Activated T-cell treated with anti-CD3 and anti-CD28 coated beads, Interleukin-2, amount 50 U/mL, for 4 hours (primary cell): ENCODE measurements at regions not wholly inside any gene's neighbourhood (a gene's known extent, or its start where the extent isn't known, plus 50 kb on each side); places are given as distances from the start of the nearest gene placed in this dataset.

Source experiments
- ATAC-seq, 2 donors: fragments of 200-7000 bp; cut with Tn5 transposase; one replicate each; pipeline ENCODE4 v1.10.0; 2021
- DNase-seq: peaks from one replicate; pipeline ENCODE4 v3.0.0-alpha.2; 2020
- H3K27me3 Mint-ChIP-seq: one replicate; pipeline ENCODE4 v1.8.0; 2021; ENCODE audit warnings: low read depth, mixed read lengths
- H3K36me3 Mint-ChIP-seq: one replicate; pipeline ENCODE4 v1.8.0; 2022; ENCODE audit warnings: mixed read lengths; ENCODE audit not compliant: insufficient read depth
- H3K4me1 Mint-ChIP-seq: one replicate; pipeline ENCODE4 v1.8.0; 2021; ENCODE audit warnings: low read depth, mixed read lengths
- H3K4me3 Mint-ChIP-seq: one replicate; pipeline ENCODE4 v1.8.0; 2021; ENCODE audit warnings: mild to moderate bottlenecking, moderate library complexity, mixed read lengths
- H3K9me3 Mint-ChIP-seq: one replicate; pipeline ENCODE4 v1.8.0; 2021; ENCODE audit warnings: mixed read lengths

GRCh38 chr6:140907235-140907634, 1225.5 kb upstream of the GJE1 start:
- Mint-ChIP-seq H3K9me3 (no peaks in the 10 kb centered on the region), H3K4me1 (no peaks in the 10 kb centered on the region), H3K4me3 (no peak overlapping the region), H3K36me3 (no peaks in the 10 kb centered on the region), H3K27me3 (peaks cover 4% of the 10 kb centered on the region)
- ATAC-seq (peak in 1 of 2 donors; percentile 18), DNase-seq (no peak)

- ATAC-seq (no peak), DNase-seq (no peak)
- Mint-ChIP-seq H3K4me3 (no peak overlapping the region), H3K4me1 (no peaks in the 10 kb centered on the region), H3K9me3 (peaks cover 10% of the 10 kb centered on the region), H3K36me3 (no peaks in the 10 kb centered on the region), H3K27me3 (peaks cover 9% of the 10 kb centered on the region)
These were observed 1227.0 kb upstream of the GJE1 start for GRCh38 chr6:140905724-140906123.

GRCh38 chr6:140905050-140905449, 1227.7 kb upstream of the GJE1 start:
- Mint-ChIP-seq H3K27me3 (peaks cover 9% of the 10 kb centered on the region), H3K9me3 (peaks cover 10% of the 10 kb centered on the region), H3K36me3 (no peaks in the 10 kb centered on the region), H3K4me3 (no peak overlapping the region), H3K4me1 (no peaks in the 10 kb centered on the region)
- DNase-seq (no peak), ATAC-seq (no peak)

- Mint-ChIP-seq H3K4me3 (no peak overlapping the region), H3K4me1 (no peaks in the 10 kb centered on the region), H3K36me3 (no peaks in the 10 kb centered on the region), H3K27me3 (peaks cover 9% of the 10 kb centered on the region), H3K9me3 (peaks cover 17% of the 10 kb centered on the region)
- ATAC-seq (no peak), DNase-seq (no peak)
These were observed 1234.7 kb upstream of the GJE1 start for GRCh38 chr6:140897804-140898573.

GRCh38 chr6:140897349-140897748, 1235.4 kb upstream of the GJE1 start:
- ATAC-seq (no peak), DNase-seq (no peak)
- no peaks in the 10 kb centered on the region for H3K36me3 Mint-ChIP-seq
- H3K4me3 Mint-ChIP-seq: no peak overlapping the region
- no peaks in the 10 kb centered on the region for H3K4me1 Mint-ChIP-seq
- peaks cover 17% of the 10 kb centered on the region for H3K9me3 Mint-ChIP-seq
- H3K27me3 Mint-ChIP-seq: peaks cover 5% of the 10 kb centered on the region

GRCh38 chr6:140893432-140893831, 1239.3 kb upstream of the GJE1 start:
- DNase-seq: no peak
- peaks cover 6% of the 10 kb centered on the region for H3K27me3 Mint-ChIP-seq
- H3K36me3 Mint-ChIP-seq: no peaks in the 10 kb centered on the region
- H3K4me3 Mint-ChIP-seq: no peak overlapping the region
- ATAC-seq: no peak
- peaks cover 7% of the 10 kb centered on the region for H3K9me3 Mint-ChIP-seq
- H3K4me1 Mint-ChIP-seq: no peaks in the 10 kb centered on the region

- DNase-seq (no peak), ATAC-seq (no peak)
- no peaks in the 10 kb centered on the region for H3K27me3 Mint-ChIP-seq
- no peaks in the 10 kb centered on the region for H3K36me3 Mint-ChIP-seq
- no peak overlapping the region for H3K4me3 Mint-ChIP-seq
- H3K9me3 Mint-ChIP-seq: peaks cover 5% of the 10 kb centered on the region
- no peaks in the 10 kb centered on the region for H3K4me1 Mint-ChIP-seq
These were observed 1252.8 kb upstream of the GJE1 start for GRCh38 chr6:140879946-140880345.

GRCh38 chr6:140874066-140874465, 1258.7 kb upstream of the GJE1 start:
- no peak overlapping the region for H3K4me3 Mint-ChIP-seq
- no peaks in the 10 kb centered on the region for H3K36me3 Mint-ChIP-seq
- H3K9me3 Mint-ChIP-seq: peaks cover 5% of the 10 kb centered on the region
- DNase-seq (no peak), ATAC-seq (no peak)
- H3K27me3 Mint-ChIP-seq: no peaks in the 10 kb centered on the region
- H3K4me1 Mint-ChIP-seq: no peaks in the 10 kb centered on the region

- no peak for DNase-seq
- H3K9me3 Mint-ChIP-seq: peaks cover 5% of the 10 kb centered on the region
- H3K4me1 Mint-ChIP-seq: no peaks in the 10 kb centered on the region
- H3K36me3 Mint-ChIP-seq: no peaks in the 10 kb centered on the region
- H3K4me3 Mint-ChIP-seq: no peak overlapping the region
- ATAC-seq: no peak
- H3K27me3 Mint-ChIP-seq: no peaks in the 10 kb centered on the region
These were observed 1259.8 kb upstream of the GJE1 start for GRCh38 chr6:140872885-140873284.

GRCh38 chr6:140871911-140872310, 1260.8 kb upstream of the GJE1 start:
- H3K4me3 Mint-ChIP-seq: no peak overlapping the region
- H3K9me3 Mint-ChIP-seq: peaks cover 5% of the 10 kb centered on the region
- DNase-seq: no peak
- no peaks in the 10 kb centered on the region for H3K27me3 Mint-ChIP-seq
- no peak for ATAC-seq
- no peaks in the 10 kb centered on the region for H3K4me1 Mint-ChIP-seq
- H3K36me3 Mint-ChIP-seq: no peaks in the 10 kb centered on the region

GRCh38 chr6:140867336-140867735, 1265.4 kb upstream of the GJE1 start:
- H3K27me3 Mint-ChIP-seq: no peaks in the 10 kb centered on the region
- no peaks in the 10 kb centered on the region for H3K9me3 Mint-ChIP-seq
- H3K4me3 Mint-ChIP-seq: no peak overlapping the region
- ATAC-seq (no peak), DNase-seq (no peak)
- H3K36me3 Mint-ChIP-seq: no peaks in the 10 kb centered on the region
- H3K4me1 Mint-ChIP-seq: no peaks in the 10 kb centered on the region

- Mint-ChIP-seq H3K36me3 (no peaks in the 10 kb centered on the region), H3K27me3 (no peaks in the 10 kb centered on the region), H3K4me3 (peak overlapping the region; percentile 22), H3K4me1 (no peaks in the 10 kb centered on the region), H3K9me3 (no peaks in the 10 kb centered on the region)
- ATAC-seq (no peak), DNase-seq (no peak)
These were observed 1274.2 kb upstream of the GJE1 start for GRCh38 chr6:140858381-140858971.

- Mint-ChIP-seq H3K9me3 (no peaks in the 10 kb centered on the region), H3K27me3 (no peaks in the 10 kb centered on the region), H3K36me3 (no peaks in the 10 kb centered on the region), H3K4me3 (no peak overlapping the region), H3K4me1 (no peaks in the 10 kb centered on the region)
- DNase-seq (no peak), ATAC-seq (no peak)
These were observed 1274.9 kb upstream of the GJE1 start for GRCh38 chr6:140857739-140858380.

GRCh38 chr6:140855520-140855919, 1277.2 kb upstream of the GJE1 start:
- Mint-ChIP-seq H3K4me1 (no peaks in the 10 kb centered on the region), H3K36me3 (no peaks in the 10 kb centered on the region), H3K9me3 (no peaks in the 10 kb centered on the region), H3K27me3 (no peaks in the 10 kb centered on the region), H3K4me3 (no peak overlapping the region)
- DNase-seq: no peak
- ATAC-seq: no peak

- H3K4me3 Mint-ChIP-seq: no peak overlapping the region
- ATAC-seq: no peak
These were observed 1278.4 kb upstream of the GJE1 start for GRCh38 chr6:140854318-140854717.

More at GRCh38 chr6:140854318-140854717, 1278.4 kb upstream of the GJE1 start:
- H3K4me1 Mint-ChIP-seq: no peaks in the 10 kb centered on the region
- no peaks in the 10 kb centered on the region for H3K27me3 Mint-ChIP-seq
- H3K36me3 Mint-ChIP-seq: no peaks in the 10 kb centered on the region
- no peak for DNase-seq
- H3K9me3 Mint-ChIP-seq: no peaks in the 10 kb centered on the region
